Neural cell (in vitro differentiated cells): ENCODE measurements at regions not wholly inside any gene's neighbourhood (a gene's known extent, or its start where the extent isn't known, plus 50 kb on each side); places are given as distances from the start of the nearest gene placed in this dataset.

ENCODE experiments used
- H2AFZ ChIP-seq: fragments of 200-600, 300-800 bp; sonication (generic), shearing (Covaris generic); 2 replicates; pipeline ENCODE4 v1.6.0; 2014; ENCODE audit warnings: low read depth, mild to moderate bottlenecking, antibody characterized with exemption, low read length, moderate library complexity
- H3F3A ChIP-seq: fragments of 200-600 bp; shearing (Covaris generic); 2 replicates; pipeline ENCODE4 v1.6.1; 2016; ENCODE audit warnings: mild to moderate bottlenecking, moderate library complexity, mixed read lengths, antibody characterized with exemption, low read length; ENCODE audit not compliant: insufficient read depth, poor library complexity, severe bottlenecking
- H3K27ac ChIP-seq: fragments of 200-600, 300-800 bp; sonication (generic), shearing (Covaris generic); 2 replicates; pipeline ENCODE4 v1.5.1; 2014; ENCODE audit warnings: mild to moderate bottlenecking, low read length, moderate library complexity
- H3K27me3 ChIP-seq: fragments of 300-800, 200-600 bp; sonication (generic), shearing (Covaris generic); 2 replicates; pipeline ENCODE4 v1.6.0; 2014; ENCODE audit warnings: mild to moderate bottlenecking, low read depth, low read length, moderate library complexity; ENCODE audit not compliant: insufficient read depth
- H3K36me3 ChIP-seq: fragments of 300-800, 200-600 bp; sonication (generic), shearing (Covaris generic); 2 replicates; pipeline ENCODE4 v1.5.1; 2014; ENCODE audit warnings: mild to moderate bottlenecking, antibody characterized with exemption, low read length, moderate library complexity; ENCODE audit not compliant: insufficient read depth
- H3K4me2 ChIP-seq: fragments of 300-800, 200-600 bp; sonication (generic), shearing (Covaris generic); 2 replicates; pipeline ENCODE4 v1.6.0; 2014; ENCODE audit warnings: mild to moderate bottlenecking, low read length
- H3K4me3 ChIP-seq: fragments of 300-800, 200-600 bp; sonication (generic), shearing (Covaris generic); 2 replicates; pipeline ENCODE4 v1.5.1; 2014; ENCODE audit warnings: mild to moderate bottlenecking, low read length, moderate library complexity
- H3K79me2 ChIP-seq: fragments of 200-600 bp; shearing (Covaris generic); replicated peaks from 2 replicates; pipeline ENCODE4 v1.6.0; 2014; ENCODE audit warnings: mild to moderate bottlenecking, low read length, moderate library complexity; ENCODE audit not compliant: insufficient read depth
- H3K9ac ChIP-seq: fragments of 300-800, 200-600 bp; sonication (generic), shearing (Covaris generic); 2 replicates; pipeline ENCODE4 v1.6.1; 2016; ENCODE audit warnings: mild to moderate bottlenecking, low read length, mixed read lengths
- H3K9me2 ChIP-seq: fragments of 200-600 bp; shearing (Covaris generic); 2 replicates; pipeline ENCODE4 v1.6.1; 2016; ENCODE audit warnings: mild to moderate bottlenecking, low read length, mixed read lengths; ENCODE audit not compliant: insufficient read depth
- H3K9me3 ChIP-seq: fragments of 200-600, 300-800 bp; sonication (generic), shearing (Covaris generic); 2 replicates; pipeline ENCODE4 v1.6.1; 2016; ENCODE audit warnings: mild to moderate bottlenecking, mixed run types, low read length, moderate library complexity, mixed read lengths
- H4K20me1 ChIP-seq: fragments of 200-600 bp; shearing (Covaris generic); 2 replicates; pipeline ENCODE4 v1.6.1; 2016; ENCODE audit warnings: mild to moderate bottlenecking, mixed run types; ENCODE audit not compliant: insufficient read depth
- CTCF ChIP-seq: fragments of 450-650 bp; IDR thresholded peaks from 2 replicates; pipeline ENCODE4 v1.5.1; 2014; ENCODE audit warnings: antibody characterized with exemption, mild to moderate bottlenecking, moderate library complexity; ENCODE audit not compliant: poor library complexity, severe bottlenecking
- EP300 ChIP-seq: fragments of 450-650 bp; conservative IDR thresholded peaks from 2 replicates; pipeline ENCODE4 v1.6.1; 2014; ENCODE audit warnings: antibody characterized with exemption, mild to moderate bottlenecking, moderate library complexity; ENCODE audit not compliant: poor library complexity, severe bottlenecking
- EZH2 ChIP-seq: fragments of 200-600, 300-800 bp; shearing (Covaris generic), sonication (generic); IDR thresholded peaks from 2 replicates; pipeline ENCODE4 v1.6.1; 2014; ENCODE audit warnings: antibody characterized with exemption, low read length, borderline replicate concordance, mild to moderate bottlenecking; ENCODE audit not compliant: insufficient read depth, poor library complexity, severe bottlenecking
- MXI1 ChIP-seq: fragments of 450-650 bp; conservative IDR thresholded peaks from 2 replicates; pipeline ENCODE4 v1.6.1; 2014; ENCODE audit warnings: antibody characterized with exemption, mild to moderate bottlenecking; ENCODE audit not compliant: poor library complexity, severe bottlenecking
- POLR2AphosphoS5 ChIP-seq: IDR thresholded peaks from 2 replicates; pipeline ENCODE4 v1.6.1; 2012
- RAD21 ChIP-seq: fragments of 450-650 bp; conservative IDR thresholded peaks from 2 replicates; pipeline ENCODE4 v1.6.1; 2014; ENCODE audit warnings: antibody characterized with exemption, mild to moderate bottlenecking, moderate library complexity
- SMC3 ChIP-seq: fragments of 450-650 bp; conservative IDR thresholded peaks from 2 replicates; pipeline ENCODE4 v1.6.1; 2014; ENCODE audit warnings: antibody characterized with exemption, mild to moderate bottlenecking, moderate library complexity; ENCODE audit not compliant: poor library complexity
- TAF1 ChIP-seq: IDR thresholded peaks from 2 replicates; pipeline ENCODE4 v1.6.1; 2012; ENCODE audit warnings: low read depth
- TF ChIP-seq, protein P1 (sequence below): IDR thresholded peaks from 2 replicates; pipeline ENCODE4 v1.6.1; 2012; ENCODE audit warnings: borderline replicate concordance

- H2AFZ ChIP-seq = no peak overlapping the region
- no peaks in the 10 kb centered on the region for H3K9me3 ChIP-seq
- no peaks in the 10 kb centered on the region for H3K79me2 ChIP-seq
- H3K9me2 ChIP-seq = no peaks in the 10 kb centered on the region
- H3K27me3 ChIP-seq = no peaks in the 10 kb centered on the region
- H3K4me2 ChIP-seq = no peak overlapping the region
- no peak overlapping the region for H3K27ac ChIP-seq
- no peak overlapping the region for H3K4me3 ChIP-seq
- no peaks in the 10 kb centered on the region for H4K20me1 ChIP-seq
- H3K9ac ChIP-seq = no peak overlapping the region
- no peaks in the 10 kb centered on the region for H3K36me3 ChIP-seq
- no peaks in the 10 kb centered on the region for H3F3A ChIP-seq
- TF ChIP-seq TAF1 = no peak
- no peak for TF ChIP-seq MXI1
- TF ChIP-seq SMC3 = no peak
- no peak for TF ChIP-seq POLR2AphosphoS5
- TF ChIP-seq, protein P1, sequence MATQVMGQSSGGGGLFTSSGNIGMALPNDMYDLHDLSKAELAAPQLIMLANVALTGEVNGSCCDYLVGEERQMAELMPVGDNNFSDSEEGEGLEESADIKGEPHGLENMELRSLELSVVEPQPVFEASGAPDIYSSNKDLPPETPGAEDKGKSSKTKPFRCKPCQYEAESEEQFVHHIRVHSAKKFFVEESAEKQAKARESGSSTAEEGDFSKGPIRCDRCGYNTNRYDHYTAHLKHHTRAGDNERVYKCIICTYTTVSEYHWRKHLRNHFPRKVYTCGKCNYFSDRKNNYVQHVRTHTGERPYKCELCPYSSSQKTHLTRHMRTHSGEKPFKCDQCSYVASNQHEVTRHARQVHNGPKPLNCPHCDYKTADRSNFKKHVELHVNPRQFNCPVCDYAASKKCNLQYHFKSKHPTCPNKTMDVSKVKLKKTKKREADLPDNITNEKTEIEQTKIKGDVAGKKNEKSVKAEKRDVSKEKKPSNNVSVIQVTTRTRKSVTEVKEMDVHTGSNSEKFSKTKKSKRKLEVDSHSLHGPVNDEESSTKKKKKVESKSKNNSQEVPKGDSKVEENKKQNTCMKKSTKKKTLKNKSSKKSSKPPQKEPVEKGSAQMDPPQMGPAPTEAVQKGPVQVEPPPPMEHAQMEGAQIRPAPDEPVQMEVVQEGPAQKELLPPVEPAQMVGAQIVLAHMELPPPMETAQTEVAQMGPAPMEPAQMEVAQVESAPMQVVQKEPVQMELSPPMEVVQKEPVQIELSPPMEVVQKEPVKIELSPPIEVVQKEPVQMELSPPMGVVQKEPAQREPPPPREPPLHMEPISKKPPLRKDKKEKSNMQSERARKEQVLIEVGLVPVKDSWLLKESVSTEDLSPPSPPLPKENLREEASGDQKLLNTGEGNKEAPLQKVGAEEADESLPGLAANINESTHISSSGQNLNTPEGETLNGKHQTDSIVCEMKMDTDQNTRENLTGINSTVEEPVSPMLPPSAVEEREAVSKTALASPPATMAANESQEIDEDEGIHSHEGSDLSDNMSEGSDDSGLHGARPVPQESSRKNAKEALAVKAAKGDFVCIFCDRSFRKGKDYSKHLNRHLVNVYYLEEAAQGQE = no peak
- no peak for TF ChIP-seq CTCF
- TF ChIP-seq EZH2 = no peak
- no peak for TF ChIP-seq RAD21
- no peak for TF ChIP-seq EP300
Measured at GRCh38 chr9:3012842-3013241, 168.9 kb upstream of the PUM3 start.

DNA sequence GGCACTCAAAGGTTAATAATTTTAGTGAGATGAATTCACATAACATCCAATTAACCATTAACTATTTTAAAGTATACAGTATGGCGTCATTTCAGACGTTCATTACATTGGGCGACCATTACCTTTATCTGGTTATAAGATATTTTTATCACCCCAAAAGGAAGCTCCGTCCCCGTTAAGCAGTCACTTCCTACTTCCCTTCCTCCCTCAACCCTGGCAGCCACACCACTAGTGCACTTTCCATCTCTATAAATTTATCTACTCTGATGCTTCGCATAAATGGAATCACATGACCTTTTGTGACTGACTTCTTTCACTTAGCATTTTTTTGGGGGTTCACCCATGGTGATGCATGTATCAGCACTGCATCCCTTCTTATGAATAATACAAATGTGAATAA lies 168.3 kb upstream of the PUM3 start:
- TF ChIP-seq RAD21 = no peak
- Histone ChIP-seq H3K36me3 (no peaks in the 10 kb centered on the region), H3K4me2 (no peak overlapping the region), H4K20me1 (no peaks in the 10 kb centered on the region), H3K9me2 (no peaks in the 10 kb centered on the region), H3F3A (no peaks in the 10 kb centered on the region), H3K79me2 (no peaks in the 10 kb centered on the region), H3K27ac (no peak overlapping the region), H3K9ac (no peak overlapping the region), H3K27me3 (no peaks in the 10 kb centered on the region), H3K4me3 (no peak overlapping the region), H3K9me3 (no peaks in the 10 kb centered on the region), H2AFZ (no peak overlapping the region)

DNA sequence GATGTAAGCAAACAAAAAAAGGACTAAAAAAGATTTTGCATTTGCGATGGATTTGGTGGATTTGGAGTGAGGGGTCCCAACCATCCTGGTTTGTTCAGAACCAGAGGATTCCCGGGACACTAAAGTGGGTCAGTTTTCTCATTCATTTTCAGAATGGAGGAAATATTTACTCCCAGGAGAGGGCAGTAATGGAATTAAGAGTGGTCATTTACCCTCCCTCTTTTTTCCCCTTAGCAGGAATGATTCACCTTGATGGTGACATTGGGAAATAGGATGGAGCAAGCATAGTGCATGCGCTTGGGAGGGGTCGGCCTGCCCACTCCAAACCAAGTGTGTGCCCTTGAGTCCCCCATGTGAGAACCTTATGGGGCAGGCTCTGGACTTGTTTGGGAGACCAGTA lies 164.2 kb upstream of the PUM3 start:
- Histone ChIP-seq H3K9me2 (no peaks in the 10 kb centered on the region), H3K27me3 (no peaks in the 10 kb centered on the region), H3K4me2 (no peak overlapping the region), H3K9me3 (no peaks in the 10 kb centered on the region), H3F3A (no peaks in the 10 kb centered on the region), H3K27ac (no peak overlapping the region), H2AFZ (no peak overlapping the region), H3K9ac (no peak overlapping the region), H3K4me3 (no peak overlapping the region), H3K79me2 (no peaks in the 10 kb centered on the region), H4K20me1 (no peaks in the 10 kb centered on the region), H3K36me3 (no peaks in the 10 kb centered on the region)
- TF ChIP-seq TAF1 (no peak), RAD21 (no peak), CTCF (no peak), EP300 (no peak), SMC3 (no peak), EZH2 (no peak), POLR2AphosphoS5 (no peak)
- TF ChIP-seq, protein P1 = no peak
